Gastrocnemius medialis (tissue), 4 donors: ENCODE measurements at regions not wholly inside any gene's neighbourhood (a gene's known extent, or its start where the extent isn't known, plus 50 kb on each side); places are given as distances from the start of the nearest gene placed in this dataset.

ENCODE experiments used
- ATAC-seq, 2 donors: fragments of 150-250 bp; one replicate each; pipeline ENCODE4 v1.9.1; 2016
- DNase-seq, 2 donors: peaks; one replicate each; pipeline ENCODE4 v3.0.0-alpha.2; 2019
- H3K27ac ChIP-seq, 4 donors: fragments of 200-600 bp; sonication (generic); 1 replicate in 1 of 4; 2 replicates in 3 of 4; pipeline ENCODE4 v1.5.1; 2016 to 2018; ENCODE audit warnings: mild to moderate bottlenecking in 2 of 4, moderate library complexity in 1 of 4
- H3K27me3 ChIP-seq, 3 donors: fragments of 200-600 bp; sonication (generic) in 2 of 3; 1 replicate in 1 of 3; 2 replicates in 2 of 3; pipeline versions ENCODE4 v1.5.1 to v1.6.0; 2016 to 2019; ENCODE audit warnings: mild to moderate bottlenecking in 1 of 3, moderate library complexity in 1 of 3
- H3K36me3 ChIP-seq, 2 donors: fragments of 200-600 bp; sonication (generic) in 1 of 2; one replicate each; pipeline ENCODE4 v1.5.1; 2017 to 2018
- H3K4me1 ChIP-seq, 2 donors: fragments of 200-600 bp; sonication (generic) in 1 of 2; one replicate each; pipeline ENCODE4 v1.5.1; 2016 to 2017; ENCODE audit warnings: mild to moderate bottlenecking in 2 of 2
- H3K4me3 ChIP-seq, 4 donors: fragments of 200-600 bp; sonication (generic) in 3 of 4; 1 replicate in 1 of 4; 2 replicates in 3 of 4; pipeline ENCODE4 v1.5.1; 2016 to 2019; ENCODE audit warnings: mild to moderate bottlenecking in 2 of 4
- H3K9me3 ChIP-seq, 3 donors: fragments of 200-600 bp; sonication (generic) in 2 of 3; 1 replicate in 1 of 3; 2 replicates in 2 of 3; pipeline ENCODE4 v1.5.1; 2016 to 2019
- CTCF ChIP-seq, 5 experiments: fragments of 450-650 bp in 3 of 5; fragments of 200-600 bp in 2 of 5; sonication (generic) in 2 of 5; IDR thresholded peaks in 4 of 5; conservative IDR thresholded peaks in 1 of 5; 1 replicate in 4 of 5; 2 replicates in 1 of 5; pipeline ENCODE4 v1.5.1; 2016 to 2019; ENCODE audit warnings: antibody characterized with exemption in 5 of 5, mild to moderate bottlenecking in 3 of 5, moderate library complexity in 3 of 5
- POLR2A ChIP-seq, 2 donors: fragments of 450-650 bp; IDR thresholded peaks; one replicate each; pipeline ENCODE4 v1.6.1; 2017; ENCODE audit warnings: antibody characterized with exemption in 2 of 2, mild to moderate bottlenecking in 2 of 2, moderate library complexity in 2 of 2
- in situ Hi-C, 4 donors: fragments of 200-750 bp; cut with MboI; loops; one replicate each; pipeline versions ENCODE4 v1.15.0 to v1.8.0; 2017; ENCODE audit warnings: low sequenced_read_pairs in 4 of 4
- intact Hi-C: fragments of 100-400 bp; cut with DNase I; formaldehyde crosslinking; loops from one replicate; pipeline ENCODE4 v1.15.1; 2023; ENCODE audit warnings: low total_unique reads

DNA sequence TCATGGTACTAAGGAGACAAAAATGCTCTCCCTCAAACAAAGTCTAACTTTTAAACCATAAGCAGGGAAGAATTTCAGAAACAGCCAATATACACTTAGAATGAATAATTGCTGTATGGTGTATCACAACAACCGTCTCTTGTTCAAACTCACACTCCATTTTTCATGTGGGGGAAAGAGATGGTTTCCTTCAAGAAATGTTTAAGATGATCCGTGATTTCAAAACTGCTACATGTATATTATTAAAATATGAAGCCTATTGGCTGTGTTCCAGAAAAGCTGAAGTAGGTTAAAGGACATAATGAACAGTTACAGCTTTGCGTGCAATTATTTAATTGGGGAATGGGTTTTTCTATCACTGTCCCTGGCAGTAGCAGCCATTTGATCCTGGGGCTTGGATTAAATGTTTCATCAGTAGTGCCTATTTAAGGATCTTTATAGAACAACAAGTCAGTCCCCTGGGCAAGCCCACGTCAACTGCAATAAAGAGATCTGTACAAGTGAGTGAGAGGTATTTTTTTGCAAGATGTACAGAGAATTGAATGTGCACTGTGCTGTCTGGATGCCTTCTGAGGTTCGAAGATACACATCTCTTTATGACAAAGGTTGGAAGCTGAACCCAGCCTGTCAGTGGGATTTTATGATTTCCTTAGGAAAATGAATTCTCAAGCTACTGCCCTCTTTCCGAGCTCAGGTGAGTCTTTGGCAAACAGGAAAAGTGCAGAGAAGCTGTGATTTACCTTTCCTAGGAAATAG is 337.2 kb upstream of the RARB start:
- intact Hi-C loops, result no loop called here
- TF ChIP-seq CTCF (IDR thresholded peaks at IDR 0.05 in 4 of 5, conservative IDR thresholded peaks at IDR 0.05 in 1 of 5) (no peak), POLR2A (IDR thresholded peaks at IDR 0.05) (no peak)
- H3K4me3 ChIP-seq, result no peak overlapping the region

DNA sequence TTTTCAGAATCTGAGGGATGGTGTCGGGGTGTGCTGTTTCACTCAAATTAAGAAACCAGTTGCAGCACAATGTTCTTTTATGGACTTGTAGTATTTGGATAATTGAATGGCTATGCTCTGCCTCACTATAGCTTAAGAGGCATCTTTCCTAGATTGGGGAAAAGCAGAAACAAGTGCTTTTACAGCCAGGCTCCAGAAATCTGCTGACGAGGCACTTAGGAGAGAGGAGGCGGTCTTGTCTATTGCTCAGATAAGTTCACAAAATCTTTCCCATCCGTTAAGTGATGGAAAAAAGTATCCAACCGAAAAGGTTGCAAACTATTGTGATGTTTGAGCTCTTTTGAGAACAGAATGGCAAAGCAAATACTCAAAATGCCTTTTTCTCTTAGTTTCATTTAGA is 336.1 kb upstream of the RARB start:
- Histone ChIP-seq H3K27me3 (no peaks in the 10 kb centered on the region), H3K4me3 (no peak overlapping the region), H3K27ac (no peak overlapping the region), H3K36me3 (no peaks in the 10 kb centered on the region), H3K4me1 (no peaks in the 10 kb centered on the region), H3K9me3 (no peaks in the 10 kb centered on the region)
- in situ Hi-C loops, result no loop called here
- no peak for TF ChIP-seq CTCF (IDR thresholded peaks at IDR 0.05 in 4 of 5, conservative IDR thresholded peaks at IDR 0.05 in 1 of 5)
- TF ChIP-seq POLR2A (IDR thresholded peaks at IDR 0.05), result no peak
- intact Hi-C loops, result no loop called here
- ATAC-seq (no peak), DNase-seq (no peak)

More for the DNA sequence above, 337.2 kb upstream of the RARB start:
- Histone ChIP-seq H3K36me3 (no peaks in the 10 kb centered on the region), H3K27me3 (no peaks in the 10 kb centered on the region), H3K27ac (no peak overlapping the region), H3K9me3 (no peaks in the 10 kb centered on the region), H3K4me1 (no peaks in the 10 kb centered on the region)
- DNase-seq (no peak), ATAC-seq (no peak)
- in situ Hi-C loops, result no loop called here

DNA sequence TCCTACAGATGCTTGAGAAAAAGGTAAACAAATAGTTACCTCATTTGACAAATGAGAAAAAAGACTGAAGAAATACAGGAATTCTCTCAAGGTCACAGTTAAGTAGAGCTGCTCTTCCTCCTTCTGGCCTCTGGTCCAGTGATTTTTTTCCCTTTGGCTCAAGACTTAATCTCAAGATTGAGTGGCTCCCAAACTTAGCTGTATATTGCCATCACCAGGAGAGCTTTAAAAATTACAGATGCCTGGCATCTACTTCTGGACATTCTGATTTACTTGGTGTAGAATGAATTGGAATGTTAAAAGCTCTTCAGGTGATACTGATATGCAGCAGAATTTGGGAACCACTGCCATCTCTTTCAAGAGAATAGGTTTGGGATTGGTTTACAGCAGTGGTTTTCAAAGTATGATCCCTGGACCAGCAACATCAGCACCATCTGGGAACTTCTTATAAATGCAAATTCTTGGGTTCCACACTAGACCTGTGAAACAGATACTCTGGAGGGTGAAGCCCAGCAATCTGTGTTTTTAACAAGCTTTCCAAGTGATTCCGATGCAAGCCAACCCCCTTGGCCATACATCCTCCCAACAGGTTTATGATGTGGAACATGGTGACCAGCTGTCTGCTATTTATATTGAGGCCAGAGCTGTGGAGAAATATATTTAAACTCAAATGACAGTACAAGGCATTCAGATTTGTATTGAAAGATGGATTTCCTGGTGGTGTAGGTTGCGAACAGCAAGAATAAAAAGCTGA is 333.0 kb upstream of the RARB start:
- peaks cover 0 to 3% of the 10 kb centered on the region in 2 donors for H3K4me1 ChIP-seq
- no peaks in the 10 kb centered on the region for H3K27me3 ChIP-seq
- no peak overlapping the region for H3K27ac ChIP-seq
- ATAC-seq (no peak), DNase-seq (no peak)
- intact Hi-C loops, result no loop called here
- in situ Hi-C loops, result no loop called here
- no peaks in the 10 kb centered on the region for H3K9me3 ChIP-seq
- no peak for TF ChIP-seq POLR2A (IDR thresholded peaks at IDR 0.05)
- no peak for TF ChIP-seq CTCF (IDR thresholded peaks at IDR 0.05 in 4 of 5, conservative IDR thresholded peaks at IDR 0.05 in 1 of 5)
- no peaks in the 10 kb centered on the region for H3K36me3 ChIP-seq
- no peak overlapping the region for H3K4me3 ChIP-seq

- no peak for ATAC-seq
- TF ChIP-seq POLR2A (IDR thresholded peaks at IDR 0.05) (no peak), CTCF (IDR thresholded peaks at IDR 0.05 in 4 of 5, conservative IDR thresholded peaks at IDR 0.05 in 1 of 5) (no peak)
- peaks cover 0 to 5% of the 10 kb centered on the region in 2 donors for H3K4me1 ChIP-seq
- no peak for DNase-seq
- H3K27ac ChIP-seq, result no peak overlapping the region
- in situ Hi-C loops (no loop called here), intact Hi-C loops (no loop called here)
- no peak overlapping the region for H3K4me3 ChIP-seq
- no peaks in the 10 kb centered on the region for H3K36me3 ChIP-seq
- H3K9me3 ChIP-seq, result no peaks in the 10 kb centered on the region
- no peaks in the 10 kb centered on the region for H3K27me3 ChIP-seq
Observed at GRCh38 chr3:25096536-25096935, 331.5 kb upstream of the RARB start.
